HFFc6 (cell line): ENCODE measurements at regions not wholly inside any gene's neighbourhood (a gene's known extent, or its start where the extent isn't known, plus 50 kb on each side); places are given as distances from the start of the nearest gene placed in this dataset.

ENCODE experiments used
- DNase-seq: peaks from one replicate; pipeline ENCODE4 v3.0.0-alpha.2; 2018
- H3K27ac Mint-ChIP-seq: 2 replicates; pipeline ENCODE4 v1.8.0; 2020; ENCODE audit warnings: mild to moderate bottlenecking, mixed read lengths
- H3K27me3 Mint-ChIP-seq: 2 replicates; pipeline ENCODE4 v1.8.0; 2021; ENCODE audit warnings: mild to moderate bottlenecking, moderate library complexity, mixed read lengths; ENCODE audit not compliant: insufficient read depth
- H3K36me3 Mint-ChIP-seq: 2 replicates; pipeline ENCODE4 v1.8.0; 2021; ENCODE audit warnings: low read depth, mixed read lengths
- H3K4me1 Mint-ChIP-seq: 2 replicates; pipeline ENCODE4 v1.8.0; 2020; ENCODE audit warnings: low read depth, mixed read lengths
- H3K4me3 Mint-ChIP-seq: 2 replicates; pipeline ENCODE4 v1.8.0; 2020; ENCODE audit warnings: mild to moderate bottlenecking, moderate library complexity, mixed read lengths
- H3K9me3 Mint-ChIP-seq: 2 replicates; pipeline ENCODE4 v1.8.0; 2020; ENCODE audit warnings: mild to moderate bottlenecking, mixed read lengths
- CTCF ChIP-seq: fragments of 200-600 bp; sonication (generic); IDR thresholded peaks from 2 replicates; pipeline ENCODE4 v1.5.0; 2021; ENCODE audit warnings: antibody characterized with exemption, mild to moderate bottlenecking

- H3K4me1 Mint-ChIP-seq: peaks cover 18% of the 10 kb centered on the region
- H3K36me3 Mint-ChIP-seq: peaks cover 57% of the 10 kb centered on the region
- no peak overlapping the region for H3K27ac Mint-ChIP-seq
- peak overlapping the region; percentile 41; the same call in 1 of the 2 replicates for H3K4me3 Mint-ChIP-seq
- no peak for DNase-seq
- peaks cover 14% of the 10 kb centered on the region for H3K27me3 Mint-ChIP-seq
- H3K9me3 Mint-ChIP-seq: no peaks in the 10 kb centered on the region
- TF ChIP-seq CTCF: no peak
Observed at GRCh38 chr4:20615486-20616260, 84.6 kb upstream of the PACRGL start.

GRCh38 chr4:20616313-20616712 lies 83.9 kb upstream of the PACRGL start:
- Mint-ChIP-seq H3K4me1 (peaks cover 18% of the 10 kb centered on the region), H3K36me3 (peaks cover 57% of the 10 kb centered on the region), H3K4me3 (no peak overlapping the region), H3K27ac (no peak overlapping the region), H3K27me3 (peaks cover 14% of the 10 kb centered on the region), H3K9me3 (no peaks in the 10 kb centered on the region)
- no peak for DNase-seq
- no peak for TF ChIP-seq CTCF

GRCh38 chr4:20616848-20617247 lies 83.4 kb upstream of the PACRGL start:
- DNase-seq: no peak
- no peak for TF ChIP-seq CTCF
- Mint-ChIP-seq H3K36me3 (peaks cover 57% of the 10 kb centered on the region), H3K27ac (no peak overlapping the region), H3K9me3 (no peaks in the 10 kb centered on the region), H3K4me3 (no peak overlapping the region), H3K4me1 (peaks cover 18% of the 10 kb centered on the region), H3K27me3 (peaks cover 14% of the 10 kb centered on the region)

GRCh38 chr4:20617678-20618396 lies 82.4 kb upstream of the PACRGL start:
- Mint-ChIP-seq H3K4me3 (no peak overlapping the region), H3K27me3 (peaks cover 14% of the 10 kb centered on the region), H3K36me3 (peaks cover 48% of the 10 kb centered on the region), H3K27ac (no peak overlapping the region; the same call in 1 of the 2 replicates), H3K9me3 (no peaks in the 10 kb centered on the region), H3K4me1 (peaks cover 26% of the 10 kb centered on the region)
- TF ChIP-seq CTCF: no peak
- DNase-seq: no peak

- H3K4me3 Mint-ChIP-seq: no peak overlapping the region
- H3K27me3 Mint-ChIP-seq: peaks cover 10% of the 10 kb centered on the region
- no peak for DNase-seq
- H3K9me3 Mint-ChIP-seq: no peaks in the 10 kb centered on the region
- H3K36me3 Mint-ChIP-seq: peaks cover 42% of the 10 kb centered on the region
- no peak for TF ChIP-seq CTCF
- peaks cover 26% of the 10 kb centered on the region for H3K4me1 Mint-ChIP-seq
- H3K27ac Mint-ChIP-seq: no peak overlapping the region
Observed at GRCh38 chr4:20618731-20619130, 81.5 kb upstream of the PACRGL start.
